ENCODE measurements at regions not wholly inside any gene's neighbourhood (a gene's known extent, or its start where the extent isn't known, plus 50 kb on each side); places are given as distances from the start of the nearest gene placed in this dataset.

GRCh38 chr6:139904158-139904533 lies 529.7 kb upstream of the CITED2 start:
- TF ChIP-seq, protein P1, sequence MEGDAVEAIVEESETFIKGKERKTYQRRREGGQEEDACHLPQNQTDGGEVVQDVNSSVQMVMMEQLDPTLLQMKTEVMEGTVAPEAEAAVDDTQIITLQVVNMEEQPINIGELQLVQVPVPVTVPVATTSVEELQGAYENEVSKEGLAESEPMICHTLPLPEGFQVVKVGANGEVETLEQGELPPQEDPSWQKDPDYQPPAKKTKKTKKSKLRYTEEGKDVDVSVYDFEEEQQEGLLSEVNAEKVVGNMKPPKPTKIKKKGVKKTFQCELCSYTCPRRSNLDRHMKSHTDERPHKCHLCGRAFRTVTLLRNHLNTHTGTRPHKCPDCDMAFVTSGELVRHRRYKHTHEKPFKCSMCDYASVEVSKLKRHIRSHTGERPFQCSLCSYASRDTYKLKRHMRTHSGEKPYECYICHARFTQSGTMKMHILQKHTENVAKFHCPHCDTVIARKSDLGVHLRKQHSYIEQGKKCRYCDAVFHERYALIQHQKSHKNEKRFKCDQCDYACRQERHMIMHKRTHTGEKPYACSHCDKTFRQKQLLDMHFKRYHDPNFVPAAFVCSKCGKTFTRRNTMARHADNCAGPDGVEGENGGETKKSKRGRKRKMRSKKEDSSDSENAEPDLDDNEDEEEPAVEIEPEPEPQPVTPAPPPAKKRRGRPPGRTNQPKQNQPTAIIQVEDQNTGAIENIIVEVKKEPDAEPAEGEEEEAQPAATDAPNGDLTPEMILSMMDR (IDR thresholded peaks at IDR 0.05 in 4 of 5, conservative IDR thresholded peaks at IDR 0.05 in 1 of 5) = no peak
- TF ChIP-seq POLR2A (IDR thresholded peaks at IDR 0.05) = no peak
